ENCODE measurements at regions not wholly inside any gene's neighbourhood (a gene's known extent, or its start where the extent isn't known, plus 50 kb on each side); places are given as distances from the start of the nearest gene placed in this dataset.

- no peak for DNase-seq (ENCODE audit: low read depth in 4 of 4, low spot score in 2 of 4)
Observed at GRCh38 chr2:226410247-226410835, 389.3 kb downstream of the IRS1 start.

DNA sequence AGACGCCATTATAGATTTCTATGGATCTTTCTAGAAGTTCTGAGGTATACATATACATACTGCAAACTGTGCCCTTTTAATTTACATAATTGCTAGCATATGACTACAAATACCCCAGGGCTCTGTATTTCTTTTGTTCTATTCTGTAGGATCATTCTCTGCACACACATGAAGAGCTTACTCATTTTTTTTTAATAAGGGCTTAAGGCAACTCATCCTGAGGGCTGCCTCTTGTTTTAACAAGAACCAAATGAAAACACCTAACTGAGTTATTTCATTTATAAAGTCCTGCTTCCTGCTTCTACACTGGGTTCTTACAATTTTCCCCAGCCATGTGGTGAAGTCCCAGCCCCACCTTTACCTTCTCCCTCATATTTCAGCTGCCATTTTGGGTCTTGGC lies 390.5 kb downstream of the IRS1 start:
- DNase-seq (ENCODE audit: low read depth in 4 of 4, low spot score in 2 of 4): no peak

GRCh38 chr2:226408141-226408540 lies 391.5 kb downstream of the IRS1 start:
- DNase-seq (ENCODE audit: low read depth in 4 of 4, low spot score in 2 of 4): no peak

DNA sequence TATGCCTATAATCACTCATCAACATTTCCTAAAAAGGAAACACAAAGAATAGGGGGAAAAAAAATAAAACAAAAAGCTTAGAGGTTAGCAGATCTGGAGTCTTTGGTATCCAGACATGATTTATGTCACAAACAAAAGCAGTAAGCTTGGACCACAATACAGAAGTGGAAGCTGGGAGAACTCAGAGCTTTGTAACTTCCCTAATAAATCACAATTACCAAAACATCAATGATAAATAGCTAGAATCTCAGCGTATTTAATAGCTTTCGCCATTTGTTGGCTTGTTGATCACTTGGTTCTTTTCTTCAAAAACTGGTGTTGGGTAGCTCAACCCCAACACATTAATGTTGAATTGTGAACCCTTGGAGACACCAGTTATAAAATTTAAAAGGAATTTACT lies 392.5 kb downstream of the IRS1 start:
- DNase-seq (ENCODE audit: low read depth in 4 of 4, low spot score in 2 of 4): no peak

DNA sequence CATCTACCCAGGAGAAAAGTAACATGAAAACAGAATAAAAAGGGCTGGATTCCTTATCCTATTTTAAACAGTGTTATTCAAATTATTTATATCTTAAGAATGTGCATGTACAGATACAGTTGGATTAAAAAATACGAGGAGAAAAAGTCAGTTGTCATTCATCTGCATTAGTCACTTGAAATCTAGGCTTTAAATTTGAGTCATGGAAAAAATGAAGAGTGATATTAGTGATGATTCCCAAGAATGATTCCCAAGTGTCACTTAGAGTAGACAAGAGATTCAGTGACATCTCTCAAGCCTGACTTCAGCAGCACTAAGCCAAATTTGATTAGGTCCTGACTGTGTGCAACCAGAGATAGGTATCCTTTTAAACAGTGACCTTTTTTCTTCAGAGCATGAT lies 394.2 kb downstream of the IRS1 start:
- DNase-seq (ENCODE audit: low read depth in 4 of 4, low spot score in 2 of 4): no peak

DNA sequence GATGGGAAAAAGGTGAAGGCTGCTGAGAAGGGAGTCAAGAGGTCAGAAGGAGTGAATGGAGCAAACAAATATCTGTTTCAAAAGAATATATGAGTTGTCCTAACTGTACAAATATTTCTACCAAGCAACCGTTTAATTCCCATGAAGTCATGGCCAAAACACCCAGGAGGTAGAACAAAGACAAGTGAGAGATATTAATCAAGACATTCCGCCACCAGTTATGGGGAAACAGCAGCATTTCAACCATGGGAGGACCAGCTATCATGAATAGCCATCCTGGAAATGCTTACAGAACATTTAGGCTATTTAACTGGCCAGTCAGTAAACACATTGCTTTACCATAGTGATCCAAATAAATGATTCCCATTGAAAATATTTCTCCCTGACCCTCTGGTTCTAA lies 396.3 kb downstream of the IRS1 start:
- DNase-seq (ENCODE audit: low read depth in 4 of 4, low spot score in 2 of 4): no peak

- no peak for DNase-seq (ENCODE audit: low read depth in 4 of 4, low spot score in 2 of 4)
Observed at GRCh38 chr2:226399006-226399405, 400.6 kb downstream of the IRS1 start.

- DNase-seq (ENCODE audit: low read depth in 4 of 4, low spot score in 2 of 4): no peak
Observed at GRCh38 chr2:226398580-226398979, 401.0 kb downstream of the IRS1 start.

GRCh38 chr2:226396541-226396940 lies 403.1 kb downstream of the IRS1 start:
- no peak for DNase-seq (ENCODE audit: low read depth in 4 of 4, low spot score in 2 of 4)

- DNase-seq (ENCODE audit: low read depth in 4 of 4, low spot score in 2 of 4): no peak
Observed at GRCh38 chr2:226387499-226387942, 412.1 kb downstream of the IRS1 start.

DNA sequence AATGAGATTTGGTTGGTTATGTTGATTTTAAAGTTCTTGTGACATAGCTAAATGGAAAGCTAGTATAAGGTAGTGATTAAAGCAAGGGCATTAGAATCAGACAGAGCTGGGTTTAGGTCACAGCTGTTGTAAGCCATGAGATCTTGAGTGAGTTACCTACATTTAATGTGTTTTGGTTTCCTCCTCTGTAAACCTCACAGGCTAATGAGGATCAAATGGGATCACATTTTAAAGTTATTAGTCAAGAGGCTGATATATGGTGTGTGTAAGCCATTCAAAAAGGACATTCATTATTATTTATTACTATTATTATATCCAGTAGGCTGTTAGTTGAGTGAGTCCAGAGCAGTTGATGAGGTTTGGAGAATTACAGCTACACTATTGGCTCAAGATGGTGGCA lies 416.2 kb downstream of the IRS1 start:
- DNase-seq (ENCODE audit: low read depth in 4 of 4, low spot score in 2 of 4): no peak

DNA sequence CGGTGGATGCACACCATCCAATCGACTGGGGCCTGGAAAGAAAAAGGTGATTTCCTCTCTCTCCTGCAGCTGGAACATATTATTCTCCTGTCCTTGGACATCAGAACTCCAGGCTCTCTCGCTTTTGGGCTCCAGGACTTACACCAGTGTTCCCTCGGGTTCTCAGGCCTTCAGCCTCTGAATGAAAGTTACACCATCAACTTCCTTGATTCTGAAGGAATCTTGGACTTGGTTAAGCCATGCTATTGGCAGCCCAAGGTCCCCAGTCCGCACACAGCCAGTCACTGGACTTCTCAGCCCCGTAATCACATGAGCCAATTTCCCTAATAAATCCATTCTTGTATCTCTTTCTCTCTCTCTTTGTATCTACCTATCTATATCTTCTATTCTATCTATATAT lies 418.9 kb downstream of the IRS1 start:
- no peak for DNase-seq (ENCODE audit: low read depth in 4 of 4, low spot score in 2 of 4)

DNA sequence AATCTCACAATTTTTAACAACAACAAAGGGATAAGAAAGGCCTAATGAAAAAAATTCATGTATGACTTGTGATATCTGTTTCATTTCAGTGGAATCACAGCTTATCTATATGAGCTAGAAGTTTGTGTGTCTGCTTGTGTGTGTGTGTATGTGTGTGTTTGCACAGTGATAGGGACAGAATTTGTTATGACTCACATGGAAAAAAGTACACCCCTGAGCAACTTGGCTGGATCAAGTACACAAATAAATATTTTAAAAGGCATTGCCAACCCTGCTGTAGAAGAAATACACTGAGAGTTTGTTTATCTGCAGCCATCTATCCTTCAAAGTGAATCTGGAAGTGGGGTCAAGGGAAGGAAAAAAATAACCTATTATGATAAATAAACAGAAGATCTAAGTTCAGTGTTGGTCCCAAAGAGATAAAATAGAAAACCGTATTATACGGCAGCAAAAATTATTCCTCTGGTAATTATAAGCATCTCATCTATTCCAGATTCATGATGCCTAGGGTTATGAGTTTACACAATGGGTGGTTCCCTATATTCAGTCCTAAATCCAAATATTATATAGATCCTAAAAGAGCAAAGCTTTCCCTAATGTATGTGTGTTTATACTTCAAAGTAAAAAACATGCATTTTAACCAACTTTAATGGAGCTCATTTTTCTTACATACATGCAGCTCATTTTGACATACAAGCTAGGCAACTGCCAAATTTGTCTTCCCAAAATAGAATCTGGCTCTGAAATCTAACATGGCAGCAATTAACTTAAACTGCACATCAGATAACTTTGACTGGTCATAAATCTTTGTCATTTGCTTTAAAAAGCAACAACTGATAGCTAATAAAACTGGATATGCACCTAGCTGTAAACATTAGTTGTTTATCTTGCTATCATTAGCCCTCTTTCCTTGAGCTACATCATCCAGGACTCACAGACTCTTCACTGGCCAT lies 420.6 kb downstream of the IRS1 start:
- DNase-seq (ENCODE audit: low read depth in 4 of 4, low spot score in 2 of 4): no peak

DNA sequence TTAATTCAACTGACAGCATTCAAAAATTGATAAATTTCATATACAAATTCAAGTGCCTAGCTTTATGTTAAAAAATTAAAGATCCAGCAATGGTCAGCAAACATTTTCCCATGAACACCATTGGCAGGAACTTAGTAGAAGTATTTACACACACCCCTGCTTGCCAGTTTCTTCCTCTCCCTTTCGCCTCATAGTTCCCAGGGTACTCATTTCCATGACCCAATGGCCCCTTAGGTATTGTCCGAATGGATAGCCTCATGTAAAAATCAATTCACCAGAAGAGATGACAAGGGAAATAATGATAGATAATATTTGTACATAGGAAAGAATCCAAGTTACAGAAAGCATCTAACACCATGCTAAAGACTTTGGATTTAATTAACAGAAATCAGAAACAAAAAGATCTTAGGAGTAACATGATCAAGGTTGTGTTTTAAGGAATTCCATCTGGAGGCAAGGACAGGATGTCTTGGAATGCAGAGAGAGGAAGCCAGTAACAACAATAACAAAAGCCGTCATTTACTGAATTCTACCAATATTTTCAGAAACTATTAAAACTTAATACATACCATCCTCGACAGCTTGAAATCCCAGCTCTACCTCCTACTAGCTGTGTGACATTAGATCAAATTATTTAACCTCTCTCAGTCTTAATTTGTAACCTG lies 423.0 kb downstream of the IRS1 start:
- DNase-seq (ENCODE audit: low read depth in 4 of 4, low spot score in 2 of 4): no peak

DNA sequence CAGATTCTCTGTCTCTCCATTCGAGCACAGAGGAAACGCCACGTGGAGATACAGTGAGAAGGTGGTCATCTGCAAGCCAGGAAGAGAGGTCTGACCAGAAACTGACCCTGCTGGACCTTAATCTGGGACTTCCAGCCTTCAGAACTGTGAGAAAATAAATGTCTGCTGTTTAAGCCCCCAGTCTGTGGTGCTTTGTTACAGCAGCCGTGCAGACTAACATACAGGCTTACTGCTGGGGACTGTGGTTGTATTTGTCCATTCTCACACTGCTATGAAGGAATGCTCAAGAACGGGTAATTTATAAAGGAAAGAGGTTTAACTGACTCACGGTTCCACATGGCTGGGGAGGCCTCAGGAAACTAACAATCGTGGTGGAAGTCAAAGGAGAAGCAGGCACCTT lies 432.7 kb downstream of the IRS1 start:
- no peak for DNase-seq (ENCODE audit: low read depth in 4 of 4, low spot score in 2 of 4)

GRCh38 chr2:226364217-226364616 lies 435.4 kb downstream of the IRS1 start:
- DNase-seq (ENCODE audit: low read depth in 4 of 4, low spot score in 2 of 4): no peak

GRCh38 chr2:226362980-226363379 lies 436.6 kb downstream of the IRS1 start:
- no peak for DNase-seq (ENCODE audit: low read depth in 4 of 4, low spot score in 2 of 4)

- no peak for DNase-seq (ENCODE audit: low read depth in 4 of 4, low spot score in 2 of 4)
Observed at GRCh38 chr2:226360658-226361057, 439.0 kb downstream of the IRS1 start.

DNA sequence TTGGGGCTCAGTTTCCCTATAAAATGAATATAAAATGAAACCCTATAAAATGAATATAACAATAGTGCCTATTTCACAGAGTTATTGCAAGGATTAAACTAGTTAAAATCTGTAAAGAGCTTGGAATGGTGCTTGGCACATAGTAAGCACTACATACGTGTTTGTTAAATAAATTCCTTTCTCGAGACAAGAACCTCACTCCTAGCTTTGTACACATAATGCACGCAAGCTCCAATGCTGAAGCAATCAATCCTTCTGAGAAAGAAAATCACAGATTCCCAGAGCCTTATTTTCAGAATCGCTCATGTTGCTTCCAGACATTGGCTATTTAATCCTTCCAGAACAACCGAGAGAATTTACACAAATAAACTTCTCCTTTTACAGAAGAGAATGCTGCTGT lies 440.9 kb downstream of the IRS1 start:
- no peak for DNase-seq (ENCODE audit: low read depth in 4 of 4, low spot score in 2 of 4)

DNA sequence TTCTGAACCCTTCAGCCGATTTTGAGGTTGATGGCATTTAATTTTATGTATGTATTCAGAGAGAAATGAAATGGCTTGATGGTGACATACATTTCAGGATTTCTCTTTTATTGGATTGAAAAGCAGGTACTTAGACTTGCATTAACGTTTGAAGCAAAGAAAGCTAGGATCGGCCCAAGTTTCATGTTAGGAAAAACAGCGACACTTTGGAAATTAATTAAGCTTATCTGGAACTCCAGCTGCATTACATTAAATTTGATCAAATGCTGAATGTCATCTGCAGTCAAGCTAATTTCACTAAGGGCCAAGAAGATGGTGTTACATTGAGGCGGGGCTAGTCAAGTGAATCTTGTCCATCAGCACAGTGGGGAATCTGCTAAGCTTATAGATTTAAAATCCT lies 441.8 kb downstream of the IRS1 start:
- DNase-seq (ENCODE audit: low read depth in 4 of 4, low spot score in 2 of 4): no peak

DNA sequence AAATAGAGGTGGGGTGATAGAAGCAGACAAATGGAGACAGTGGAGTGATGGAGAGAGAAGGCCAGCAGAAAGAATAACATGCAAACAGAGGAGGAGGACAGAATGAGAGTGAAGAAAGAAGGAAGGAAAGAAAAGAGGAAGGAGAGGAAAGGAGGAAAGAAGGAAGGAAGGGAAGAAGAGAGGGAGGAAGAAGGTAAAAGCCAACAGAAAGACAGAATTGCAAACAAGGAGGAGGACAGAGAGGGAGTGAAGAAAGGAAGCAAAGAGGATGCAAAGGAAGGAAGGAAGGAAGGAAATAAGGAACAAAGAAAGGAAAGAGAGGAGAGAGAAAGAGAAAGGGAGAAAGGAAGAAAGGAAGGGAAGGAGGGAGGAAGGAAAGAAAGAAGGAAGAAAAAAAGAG lies 444.0 kb downstream of the IRS1 start:
- DNase-seq (ENCODE audit: low read depth in 4 of 4, low spot score in 2 of 4): no peak

DNA sequence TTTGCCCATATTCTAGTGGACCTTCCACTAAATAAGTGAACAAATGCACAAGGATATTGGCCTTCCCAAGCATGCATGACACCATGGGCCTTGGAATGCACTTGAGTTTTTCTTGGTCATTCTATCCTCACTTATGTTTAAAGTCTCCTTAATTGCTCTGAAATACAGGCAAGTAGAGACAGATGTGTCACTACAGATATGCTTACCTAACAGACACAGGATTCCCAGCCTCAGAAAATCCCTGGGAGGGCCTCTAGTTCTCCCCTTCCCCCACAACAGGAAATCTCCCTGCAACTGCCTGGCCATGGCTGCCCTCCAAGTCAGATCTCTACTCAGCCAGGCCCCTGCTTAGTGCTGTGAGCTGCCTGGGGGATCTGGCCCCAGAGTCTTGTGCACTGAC lies 445.2 kb downstream of the IRS1 start:
- DNase-seq (ENCODE audit: low read depth in 4 of 4, low spot score in 2 of 4): no peak

All from left renal cortex interstitium (tissue), 4 donors.